Activated CD4-positive, alpha-beta T cell treated with anti-CD3 and anti-CD28 coated beads, Interleukin-2, amount 10 ng/mL, durations not matched to agents 7 days and 5 days (primary cell): ENCODE measurements at regions not wholly inside any gene's neighbourhood (a gene's known extent, or its start where the extent isn't known, plus 50 kb on each side); places are given as distances from the start of the nearest gene placed in this dataset.
"Not testable (repeated sequence)": the region's sequence is repeated elsewhere in the genome, so short reads cannot be mapped to it uniquely, and the experiment has no call there.

Source experiments
- CTCF ChIA-PET: fragments of 350-600 bp; sonication (Branson Sonifier 250); formaldehyde crosslinking; loops from one replicate; lab custom pipeline; 2021; ENCODE audit warnings: antibody characterized with exemption; lab: Charles Lee
- POLR2A ChIA-PET: fragments of 350-600 bp; sonication (Branson Sonifier 250); formaldehyde crosslinking; loops from one replicate; lab custom pipeline; 2021; ENCODE audit warnings: antibody characterized with exemption; lab: Charles Lee
- DNase-seq: peaks from one replicate; pipeline ENCODE4 v3.0.0-alpha.2; 2020
- H3K27ac Mint-ChIP-seq: one replicate; pipeline ENCODE4 v1.8.0; 2021; ENCODE audit warnings: mild to moderate bottlenecking, moderate library complexity, mixed read lengths
- H3K27me3 Mint-ChIP-seq: one replicate; pipeline ENCODE4 v1.8.0; 2021; ENCODE audit warnings: mixed read lengths
- H3K36me3 Mint-ChIP-seq: one replicate; pipeline ENCODE4 v1.8.0; 2021; ENCODE audit warnings: low read depth, mixed read lengths
- H3K4me1 Mint-ChIP-seq: one replicate; pipeline ENCODE4 v1.8.0; 2021; ENCODE audit warnings: mixed read lengths
- H3K4me3 Mint-ChIP-seq: one replicate; pipeline ENCODE4 v1.8.0; 2021; ENCODE audit warnings: mild to moderate bottlenecking, moderate library complexity, mixed read lengths
- H3K9me3 Mint-ChIP-seq: one replicate; pipeline ENCODE4 v1.8.0; 2021; ENCODE audit warnings: mixed read lengths

GRCh38 chr4:186775902-186776301 is 52.2 kb upstream of the FAT1 start:
- POLR2A ChIA-PET = no interaction called here
- no peaks in the 10 kb centered on the region for H3K9me3 Mint-ChIP-seq
- no peak overlapping the region for H3K27ac Mint-ChIP-seq
- no peaks in the 10 kb centered on the region for H3K36me3 Mint-ChIP-seq
- no peaks in the 10 kb centered on the region for H3K27me3 Mint-ChIP-seq
- CTCF ChIA-PET = no interaction called here
- no peaks in the 10 kb centered on the region for H3K4me1 Mint-ChIP-seq
- H3K4me3 Mint-ChIP-seq = no peak overlapping the region
- no peak for DNase-seq

- CTCF ChIA-PET = no interaction called here
- Mint-ChIP-seq H3K27ac (no peak overlapping the region), H3K4me3 (no peak overlapping the region), H3K36me3 (no peaks in the 10 kb centered on the region), H3K9me3 (no peaks in the 10 kb centered on the region), H3K4me1 (no peaks in the 10 kb centered on the region), H3K27me3 (no peaks in the 10 kb centered on the region)
- POLR2A ChIA-PET = no interaction called here
- no peak for DNase-seq
Measured at GRCh38 chr4:186778134-186778533, 54.5 kb upstream of the FAT1 start.

- no peak for DNase-seq
- no peaks in the 10 kb centered on the region for H3K27me3 Mint-ChIP-seq
- no peaks in the 10 kb centered on the region for H3K36me3 Mint-ChIP-seq
- no peak overlapping the region for H3K4me3 Mint-ChIP-seq
- ChIA-PET CTCF (no interaction called here), POLR2A (no interaction called here)
- no peaks in the 10 kb centered on the region for H3K9me3 Mint-ChIP-seq
- no peak overlapping the region for H3K27ac Mint-ChIP-seq
- no peaks in the 10 kb centered on the region for H3K4me1 Mint-ChIP-seq
Measured at GRCh38 chr4:186780291-186781031, 56.8 kb upstream of the FAT1 start.

- DNase-seq = no peak
- H3K4me1 Mint-ChIP-seq = no peaks in the 10 kb centered on the region
- ChIA-PET POLR2A (no interaction called here), CTCF (no interaction called here)
- no peaks in the 10 kb centered on the region for H3K9me3 Mint-ChIP-seq
- H3K27me3 Mint-ChIP-seq = no peaks in the 10 kb centered on the region
- H3K36me3 Mint-ChIP-seq = no peaks in the 10 kb centered on the region
- H3K4me3 Mint-ChIP-seq = no peak overlapping the region
- H3K27ac Mint-ChIP-seq = no peak overlapping the region
Measured at GRCh38 chr4:186781032-186781917, 57.6 kb upstream of the FAT1 start.

GRCh38 chr4:186782302-186782701 is 58.6 kb upstream of the FAT1 start:
- POLR2A ChIA-PET = no interaction called here
- Mint-ChIP-seq H3K9me3 (no peaks in the 10 kb centered on the region), H3K4me1 (no peaks in the 10 kb centered on the region), H3K27me3 (no peaks in the 10 kb centered on the region), H3K27ac (no peak overlapping the region), H3K4me3 (no peak overlapping the region), H3K36me3 (no peaks in the 10 kb centered on the region)
- DNase-seq = no peak
- CTCF ChIA-PET = no interaction called here

GRCh38 chr4:186787536-186787935 is 63.9 kb upstream of the FAT1 start:
- no peak for DNase-seq
- Mint-ChIP-seq H3K9me3 (no peaks in the 10 kb centered on the region), H3K27me3 (no peaks in the 10 kb centered on the region), H3K36me3 (no peaks in the 10 kb centered on the region), H3K4me1 (no peaks in the 10 kb centered on the region), H3K27ac (no peak overlapping the region), H3K4me3 (no peak overlapping the region)
- ChIA-PET POLR2A (no interaction called here), CTCF (no interaction called here)

- no peak for DNase-seq
- ChIA-PET POLR2A (no interaction called here), CTCF (no interaction called here)
Measured at GRCh38 chr4:186789651-186790050, 66.0 kb upstream of the FAT1 start.

GRCh38 chr4:186790630-186791029 is 67.0 kb upstream of the FAT1 start:
- ChIA-PET POLR2A (no interaction called here), CTCF (no interaction called here)
- H3K27ac Mint-ChIP-seq = no peak overlapping the region
- H3K9me3 Mint-ChIP-seq = no peaks in the 10 kb centered on the region
- no peak for DNase-seq
- no peaks in the 10 kb centered on the region for H3K4me1 Mint-ChIP-seq
- H3K4me3 Mint-ChIP-seq = no peak overlapping the region
- no peaks in the 10 kb centered on the region for H3K27me3 Mint-ChIP-seq
- H3K36me3 Mint-ChIP-seq = no peaks in the 10 kb centered on the region

More at GRCh38 chr4:186789651-186790050, 66.0 kb upstream of the FAT1 start:
- Mint-ChIP-seq H3K27me3 (no peaks in the 10 kb centered on the region), H3K36me3 (no peaks in the 10 kb centered on the region), H3K4me1 (no peaks in the 10 kb centered on the region), H3K4me3 (no peak overlapping the region), H3K27ac (no peak overlapping the region), H3K9me3 (no peaks in the 10 kb centered on the region)

- CTCF ChIA-PET = no interaction called here
- Mint-ChIP-seq H3K4me1 (no peaks in the 10 kb centered on the region), H3K4me3 (no peak overlapping the region), H3K27me3 (no peaks in the 10 kb centered on the region), H3K27ac (no peak overlapping the region), H3K36me3 (no peaks in the 10 kb centered on the region), H3K9me3 (no peaks in the 10 kb centered on the region)
- POLR2A ChIA-PET = no interaction called here
- DNase-seq = no peak
Measured at GRCh38 chr4:186792728-186793366, 69.2 kb upstream of the FAT1 start.

GRCh38 chr4:186798951-186799659 is 75.4 kb upstream of the FAT1 start:
- ChIA-PET POLR2A (no interaction called here), CTCF (no interaction called here)
- Mint-ChIP-seq H3K9me3 (no peaks in the 10 kb centered on the region), H3K27ac (no peak overlapping the region), H3K27me3 (no peaks in the 10 kb centered on the region), H3K4me3 (no peak overlapping the region), H3K36me3 (no peaks in the 10 kb centered on the region), H3K4me1 (no peaks in the 10 kb centered on the region)
- DNase-seq = no peak

- Mint-ChIP-seq H3K4me1 (no peaks in the 10 kb centered on the region), H3K27ac (no peak overlapping the region), H3K4me3 (no peak overlapping the region), H3K9me3 (no peaks in the 10 kb centered on the region), H3K27me3 (no peaks in the 10 kb centered on the region), H3K36me3 (no peaks in the 10 kb centered on the region)
- CTCF ChIA-PET = no interaction called here
- POLR2A ChIA-PET = no interaction called here
- DNase-seq = no peak
Measured at GRCh38 chr4:186805020-186805820, 81.6 kb upstream of the FAT1 start.

- DNase-seq, H3K27me3 Mint-ChIP-seq, H3K9me3 Mint-ChIP-seq, H3K36me3 Mint-ChIP-seq, H3K4me3 Mint-ChIP-seq, POLR2A ChIA-PET, CTCF ChIA-PET, H3K27ac Mint-ChIP-seq, H3K4me1 Mint-ChIP-seq: not testable (repeated sequence)
Measured at GRCh38 chr4:186805917-186806316, 82.3 kb upstream of the FAT1 start.
